Tibial nerve (tissue), 3 donors: ENCODE measurements at regions not wholly inside any gene's neighbourhood (a gene's known extent, or its start where the extent isn't known, plus 50 kb on each side); places are given as distances from the start of the nearest gene placed in this dataset.

Source experiments
- EP300 ChIP-seq, 2 donors: sonication (generic); formaldehyde crosslinking; IDR thresholded peaks; one replicate each; pipeline ENCODE4 v1.6.1; 2017; ENCODE audit warnings: antibody characterized with exemption in 2 of 2, mild to moderate bottlenecking in 1 of 2
- POLR2A ChIP-seq, 2 donors: fragments of 450-650 bp; IDR thresholded peaks; one replicate each; pipeline ENCODE4 v1.6.1; 2017; ENCODE audit warnings: antibody characterized with exemption in 2 of 2, mild to moderate bottlenecking in 2 of 2, moderate library complexity in 2 of 2

DNA sequence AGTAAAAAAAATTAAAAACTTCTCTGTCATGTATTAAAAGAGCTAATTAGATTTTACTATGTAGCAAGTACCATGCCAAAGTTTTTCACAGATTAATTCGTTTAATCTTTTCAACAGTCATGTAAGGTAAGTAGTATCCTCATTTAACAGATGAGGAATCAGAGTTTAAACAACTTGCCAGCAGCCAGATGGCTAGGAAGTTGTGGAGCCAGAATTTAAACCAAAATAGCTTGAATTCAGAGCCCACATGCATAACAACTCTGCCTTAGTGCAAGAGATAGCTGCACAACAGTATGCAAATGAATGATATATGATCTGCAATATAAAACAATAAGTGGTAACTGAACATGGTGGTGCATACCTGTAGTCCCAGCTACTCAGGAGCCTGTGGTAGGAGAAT, 75.3 kb downstream of the NAP1L3 start:
- TF ChIP-seq POLR2A (IDR thresholded peaks at IDR 0.05) (no peak), EP300 (IDR thresholded peaks at IDR 0.05) (no peak)
